BJ (cell line): ENCODE measurements at regions not wholly inside any gene's neighbourhood (a gene's known extent, or its start where the extent isn't known, plus 50 kb on each side); places are given as distances from the start of the nearest gene placed in this dataset.

ENCODE experiments used
- CTCF ChIA-PET: fragments of 350-600 bp; formaldehyde crosslinking; extraction: SDS; loops from one replicate; lab custom pipeline; 2021; ENCODE audit warnings: antibody characterized with exemption, inconsistent platforms; lab: Yijun Ruan, JAX
- POLR2A ChIA-PET: fragments of 300-600 bp; sonication (Branson Sonifier 250); formaldehyde crosslinking; extraction: SDS; loops from one replicate; lab custom pipeline; 2021; ENCODE audit warnings: antibody characterized with exemption; lab: Charles Lee
- DNase-seq: peaks from one replicate; pipeline ENCODE4 v3.0.0-alpha.2; 2011; ENCODE audit warnings: low read depth
- H3K27me3 ChIP-seq: 2 replicates; pipeline ENCODE4 v1.6.0; 2011; ENCODE audit warnings: low read length; ENCODE audit not compliant: control insufficient read depth, insufficient read depth
- H3K36me3 ChIP-seq: 2 replicates; pipeline ENCODE4 v1.5.1; 2011; ENCODE audit warnings: low read length; ENCODE audit not compliant: control insufficient read depth, insufficient read depth
- H3K4me3 ChIP-seq: 2 replicates; pipeline ENCODE4 v1.5.1; 2011; ENCODE audit warnings: low read depth, mild to moderate bottlenecking, control low read depth, low read length
- TF ChIP-seq, protein P1 (sequence below): IDR thresholded peaks from 2 replicates; pipeline ENCODE4 v1.5.1; 2011; ENCODE audit warnings: low read depth, mild to moderate bottlenecking, control low read depth, inconsistent platforms, low read length, moderate library complexity; ENCODE audit not compliant: insufficient read depth

DNA sequence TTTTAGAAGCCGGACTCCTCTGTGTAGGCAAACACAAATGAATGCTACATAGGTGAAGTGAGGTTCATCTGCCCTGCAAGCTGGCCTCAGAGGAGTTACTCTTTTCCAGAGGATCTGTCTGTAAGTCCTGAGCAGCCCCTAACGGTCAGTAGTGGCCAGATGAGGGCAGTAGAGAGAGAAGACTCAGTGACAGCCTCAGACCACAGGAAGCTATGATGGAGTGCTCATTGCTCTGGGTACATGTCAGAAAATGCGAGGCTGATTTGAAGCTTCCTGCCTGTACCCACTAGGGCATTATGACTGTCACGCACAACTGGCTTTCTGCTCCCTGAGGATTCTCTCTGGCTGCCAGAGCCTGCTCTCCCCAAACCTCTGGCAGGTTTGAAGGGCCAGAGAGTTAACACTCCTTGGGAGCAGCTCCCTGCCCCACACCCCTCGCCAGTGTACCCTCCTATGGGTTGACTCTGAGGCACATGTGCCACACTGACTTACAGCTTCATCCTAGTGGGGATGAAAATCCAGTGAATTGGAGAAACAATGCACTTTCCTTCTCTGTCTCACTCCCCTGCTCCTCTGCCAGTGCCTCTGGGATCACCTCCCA is 141.5 kb downstream of the GABRG2 start:
- no peaks in the 10 kb centered on the region for H3K27me3 ChIP-seq
- ChIA-PET POLR2A (no interaction called here), CTCF (no interaction called here)
- no peak for DNase-seq
- H3K36me3 ChIP-seq = no peaks in the 10 kb centered on the region
- TF ChIP-seq, protein P1, sequence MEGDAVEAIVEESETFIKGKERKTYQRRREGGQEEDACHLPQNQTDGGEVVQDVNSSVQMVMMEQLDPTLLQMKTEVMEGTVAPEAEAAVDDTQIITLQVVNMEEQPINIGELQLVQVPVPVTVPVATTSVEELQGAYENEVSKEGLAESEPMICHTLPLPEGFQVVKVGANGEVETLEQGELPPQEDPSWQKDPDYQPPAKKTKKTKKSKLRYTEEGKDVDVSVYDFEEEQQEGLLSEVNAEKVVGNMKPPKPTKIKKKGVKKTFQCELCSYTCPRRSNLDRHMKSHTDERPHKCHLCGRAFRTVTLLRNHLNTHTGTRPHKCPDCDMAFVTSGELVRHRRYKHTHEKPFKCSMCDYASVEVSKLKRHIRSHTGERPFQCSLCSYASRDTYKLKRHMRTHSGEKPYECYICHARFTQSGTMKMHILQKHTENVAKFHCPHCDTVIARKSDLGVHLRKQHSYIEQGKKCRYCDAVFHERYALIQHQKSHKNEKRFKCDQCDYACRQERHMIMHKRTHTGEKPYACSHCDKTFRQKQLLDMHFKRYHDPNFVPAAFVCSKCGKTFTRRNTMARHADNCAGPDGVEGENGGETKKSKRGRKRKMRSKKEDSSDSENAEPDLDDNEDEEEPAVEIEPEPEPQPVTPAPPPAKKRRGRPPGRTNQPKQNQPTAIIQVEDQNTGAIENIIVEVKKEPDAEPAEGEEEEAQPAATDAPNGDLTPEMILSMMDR = no peak
- H3K4me3 ChIP-seq = no peak overlapping the region

DNA sequence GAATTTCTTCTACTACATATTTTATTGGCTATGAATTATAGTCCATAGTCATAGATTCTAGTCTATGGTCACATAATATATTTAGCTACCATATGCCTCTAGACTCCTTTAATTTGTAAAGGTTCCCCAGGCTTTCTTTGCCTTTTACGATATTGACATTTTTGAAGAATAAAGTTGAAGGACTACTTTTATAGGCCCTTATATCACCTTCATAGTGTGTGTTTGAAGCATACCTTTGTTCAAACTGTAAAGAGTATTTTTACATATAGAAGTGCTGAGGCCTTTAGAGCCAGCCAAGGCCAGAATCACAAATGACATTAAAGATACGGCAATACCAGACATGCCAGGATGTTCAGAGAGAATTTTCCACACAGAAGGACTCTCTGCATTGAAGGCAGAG is 147.0 kb downstream of the GABRG2 start:
- CTCF ChIA-PET = no interaction called here
- TF ChIP-seq, protein P1 = no peak
- no peak overlapping the region for H3K4me3 ChIP-seq
- DNase-seq = no peak
- H3K27me3 ChIP-seq = no peaks in the 10 kb centered on the region
- POLR2A ChIA-PET = no interaction called here
- no peaks in the 10 kb centered on the region for H3K36me3 ChIP-seq

DNA sequence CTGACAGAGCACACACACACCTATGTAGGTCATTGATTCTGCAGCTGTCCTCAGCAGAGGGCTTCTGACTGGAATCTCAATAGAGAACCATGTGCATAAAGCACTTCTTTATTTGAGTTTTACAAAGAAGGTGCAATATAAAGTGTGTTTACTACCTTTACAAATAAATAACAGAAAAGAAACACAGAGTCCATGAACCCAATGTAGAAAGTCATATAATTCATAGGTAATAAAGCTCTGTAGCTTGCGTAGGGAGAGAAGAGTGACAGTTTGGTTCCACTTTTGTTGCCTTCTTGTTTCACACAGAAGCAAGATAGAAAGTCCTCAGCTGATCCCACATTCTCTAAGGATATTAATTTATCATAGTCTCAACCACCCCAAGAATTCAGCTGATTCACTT is 149.5 kb downstream of the GABRG2 start:
- no peak for DNase-seq
- TF ChIP-seq, protein P1 = no peak
- H3K36me3 ChIP-seq = no peaks in the 10 kb centered on the region
- ChIA-PET CTCF (no interaction called here), POLR2A (no interaction called here)
- no peaks in the 10 kb centered on the region for H3K27me3 ChIP-seq
- H3K4me3 ChIP-seq = no peak overlapping the region

DNA sequence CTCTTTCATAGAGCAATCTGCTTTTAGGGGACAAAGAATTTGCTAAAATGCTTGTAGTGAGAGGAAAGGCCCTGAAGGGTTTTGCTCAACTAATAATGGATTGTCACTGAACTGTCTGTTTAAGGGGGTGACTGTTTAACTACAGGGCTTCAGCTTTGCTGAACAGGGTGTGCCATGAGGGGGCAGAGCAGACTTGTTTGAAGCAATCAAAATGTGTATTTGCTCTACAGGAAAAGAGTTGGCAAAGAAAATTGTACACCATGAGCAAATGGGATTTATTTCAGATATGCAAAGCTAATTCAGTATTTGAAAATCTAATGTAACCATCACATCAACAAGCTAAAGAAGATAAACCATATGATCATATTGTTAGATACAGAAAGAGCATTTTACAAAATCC is 154.3 kb downstream of the GABRG2 start:
- CTCF ChIA-PET = no interaction called here
- POLR2A ChIA-PET = no interaction called here

DNA sequence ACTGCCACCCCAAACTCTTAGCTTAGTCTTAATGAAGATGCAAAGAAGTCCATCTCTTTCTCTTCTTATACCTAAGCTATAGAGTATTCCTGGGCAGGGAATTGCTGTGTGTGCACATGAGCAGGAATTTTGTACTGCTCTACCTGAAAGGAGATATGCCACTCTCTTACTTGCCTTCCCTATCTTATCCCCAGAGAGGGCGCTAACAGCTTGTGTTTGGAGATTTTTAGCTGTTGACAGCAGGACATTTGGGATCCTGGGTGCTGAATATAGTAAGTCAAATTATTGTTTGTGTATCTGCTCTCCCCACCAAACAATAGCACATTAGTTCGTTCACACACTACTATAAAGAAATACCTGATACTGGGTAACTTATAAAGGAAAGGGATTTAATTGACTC is 159.5 kb downstream of the GABRG2 start:
- CTCF ChIA-PET = no interaction called here
- TF ChIP-seq, protein P1 = no peak
- H3K36me3 ChIP-seq = no peaks in the 10 kb centered on the region
- no peaks in the 10 kb centered on the region for H3K27me3 ChIP-seq
- H3K4me3 ChIP-seq = no peak overlapping the region
- POLR2A ChIA-PET = no interaction called here
- DNase-seq = no peak

More for the DNA sequence above, 154.3 kb downstream of the GABRG2 start:
- H3K27me3 ChIP-seq = no peaks in the 10 kb centered on the region
- no peak overlapping the region for H3K4me3 ChIP-seq
- TF ChIP-seq, protein P1 = no peak
- no peaks in the 10 kb centered on the region for H3K36me3 ChIP-seq
- DNase-seq = no peak
